Stimulated activated CD8-positive, alpha-beta memory T cell treated with anti-CD3 and anti-CD28 coated beads, Interleukin-4, amount 100 ng/mL, for 24 hours (primary cell): ENCODE measurements at regions not wholly inside any gene's neighbourhood (a gene's known extent, or its start where the extent isn't known, plus 50 kb on each side); places are given as distances from the start of the nearest gene placed in this dataset.

Source experiments
- DNase-seq: peaks from one replicate; pipeline ENCODE4 v3.0.0-alpha.2; 2020; ENCODE audit warnings: low read depth

GRCh38 chr3:127483902-127484591 is 106.5 kb downstream of the TPRA1 start:
- peak; percentile 44 for DNase-seq

GRCh38 chr3:127483005-127483641 is 107.4 kb downstream of the TPRA1 start:
- no peak for DNase-seq

- DNase-seq = no peak
Measured at GRCh38 chr3:127482216-127483004, 108.1 kb downstream of the TPRA1 start.

DNA sequence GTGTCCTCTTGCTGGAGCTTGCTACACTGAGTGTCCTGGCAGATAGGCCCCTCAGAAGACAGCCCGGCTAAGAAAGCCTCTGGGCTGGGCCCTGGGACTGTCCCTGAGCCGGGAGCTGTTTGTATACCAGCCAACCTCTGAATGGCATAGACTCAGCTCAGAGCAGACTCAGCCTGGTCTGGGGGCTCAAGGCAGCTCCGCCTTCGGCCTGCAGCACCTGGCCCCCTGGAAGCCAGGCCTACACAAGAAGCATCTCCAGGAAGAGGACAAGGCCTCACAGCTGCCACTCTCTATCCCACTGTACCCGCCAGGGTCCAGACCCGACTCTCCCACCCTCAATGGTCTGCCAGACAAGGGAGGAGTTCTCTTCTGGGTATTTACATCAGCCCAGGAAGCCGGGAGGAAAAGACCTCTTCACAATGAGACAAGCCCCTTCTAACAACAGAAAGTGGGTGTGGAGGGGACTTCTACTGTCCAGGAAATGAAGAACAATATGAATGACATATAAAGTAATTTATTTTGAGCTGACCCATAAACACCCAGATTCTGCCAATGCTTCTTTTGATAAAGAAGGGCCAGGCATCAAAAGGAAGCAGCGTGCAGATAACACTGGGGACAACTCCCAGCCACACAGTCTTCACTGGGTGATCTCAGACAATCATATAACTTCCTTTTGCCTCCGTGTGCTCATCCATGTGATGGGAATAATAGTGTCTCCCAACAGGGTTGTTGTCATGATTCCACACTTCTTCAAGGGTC is 110.2 kb downstream of the TPRA1 start:
- no peak for DNase-seq

DNA sequence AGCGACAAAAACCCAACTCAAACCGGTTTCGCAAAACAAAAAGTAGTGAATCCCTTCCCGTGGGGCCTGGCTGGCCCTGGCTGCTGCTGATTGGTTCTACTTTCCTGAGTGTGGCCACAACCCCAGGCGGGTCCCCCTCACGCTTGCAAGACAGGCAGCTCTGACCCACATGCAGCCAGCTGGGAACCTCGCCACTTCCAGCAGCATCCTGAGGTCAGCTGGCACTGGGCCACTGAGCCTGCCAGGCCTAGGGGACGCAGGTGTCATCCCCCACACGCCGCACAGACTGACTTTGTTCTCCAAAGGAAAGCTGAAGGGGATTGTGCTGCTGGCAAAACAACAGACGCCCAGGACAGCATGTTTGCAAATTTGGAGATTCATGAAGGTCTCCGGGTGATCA is 111.1 kb downstream of the TPRA1 start:
- DNase-seq = no peak

GRCh38 chr3:127478922-127479321 is 111.6 kb downstream of the TPRA1 start:
- DNase-seq = no peak

GRCh38 chr3:127477396-127477795 is 113.1 kb downstream of the TPRA1 start:
- no peak for DNase-seq

DNA sequence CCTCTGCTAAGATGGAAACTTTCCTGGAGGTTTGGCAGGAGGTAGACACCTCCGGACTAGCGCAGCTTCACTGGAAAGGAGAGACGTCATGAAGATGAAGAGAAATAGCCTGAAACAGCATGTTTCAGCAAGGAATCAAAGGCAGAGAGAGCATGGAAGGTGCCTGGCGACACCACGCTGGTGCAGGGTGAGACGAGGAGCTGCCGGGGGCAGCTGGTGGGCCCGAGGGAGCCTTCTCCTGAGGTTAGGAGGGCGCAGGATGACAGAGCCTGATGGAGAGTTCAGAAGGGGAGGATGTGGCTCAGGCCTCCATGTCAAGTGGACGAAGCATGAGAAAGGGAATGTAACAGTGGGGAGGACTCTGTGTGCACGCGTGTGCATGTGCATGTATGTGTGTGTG is 113.6 kb downstream of the TPRA1 start:
- DNase-seq = no peak

DNA sequence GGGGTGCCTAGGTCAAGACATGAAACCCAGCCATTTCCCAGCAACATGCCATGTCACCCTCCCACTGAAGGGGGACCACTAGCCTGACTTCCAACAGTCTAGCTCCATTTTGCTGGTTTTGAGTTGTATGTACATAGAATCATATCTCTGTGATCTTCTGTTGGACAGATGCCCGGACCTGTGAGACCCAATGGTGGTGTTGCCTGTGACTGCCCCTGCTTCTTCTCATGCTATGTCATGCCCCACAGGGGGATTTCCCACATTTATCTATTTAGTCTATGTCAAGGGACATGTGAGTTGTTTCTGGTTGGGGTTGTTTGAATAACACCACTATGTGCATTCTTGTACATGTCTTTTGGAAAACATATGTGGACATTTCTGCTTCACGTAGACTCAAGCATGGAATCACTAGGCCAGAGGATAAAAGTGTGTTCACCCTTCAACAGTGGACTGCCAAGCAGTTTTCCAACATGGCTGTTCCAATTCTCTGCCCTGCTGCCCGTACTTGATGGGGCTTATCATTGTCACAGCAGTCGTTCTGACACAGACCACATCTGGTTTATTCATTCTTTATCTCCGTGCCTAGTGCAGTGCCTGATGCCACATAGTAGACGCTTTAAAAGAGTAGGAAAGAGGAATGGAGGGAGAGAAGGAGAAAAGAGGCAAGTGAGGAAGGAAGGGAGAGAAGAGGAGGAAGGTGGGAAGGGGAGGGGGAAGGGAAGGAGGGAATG is 114.4 kb downstream of the TPRA1 start:
- DNase-seq = no peak

DNA sequence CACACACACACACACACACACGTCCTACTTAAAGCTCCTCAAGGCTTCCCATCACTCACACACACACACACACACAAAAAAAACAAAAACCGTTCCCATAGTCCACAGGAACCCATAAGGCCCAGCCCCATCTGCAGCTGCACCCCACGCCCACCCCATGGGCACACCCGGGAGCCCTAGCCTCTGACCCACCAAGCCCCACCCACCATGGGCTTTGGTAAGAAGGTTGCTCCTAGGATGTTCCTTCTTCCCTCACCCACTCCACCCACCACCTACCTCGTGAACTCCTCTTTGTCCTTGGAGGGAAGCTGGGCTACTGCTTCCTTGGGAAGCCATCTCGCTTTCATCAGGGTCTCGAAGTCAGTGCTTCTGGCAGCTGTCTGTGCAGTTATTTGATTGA is 115.1 kb downstream of the TPRA1 start:
- no peak for DNase-seq

- no peak for DNase-seq
Measured at GRCh38 chr3:127473244-127474024, 117.1 kb downstream of the TPRA1 start.

GRCh38 chr3:127472506-127472905 is 118.0 kb downstream of the TPRA1 start:
- no peak for DNase-seq

DNA sequence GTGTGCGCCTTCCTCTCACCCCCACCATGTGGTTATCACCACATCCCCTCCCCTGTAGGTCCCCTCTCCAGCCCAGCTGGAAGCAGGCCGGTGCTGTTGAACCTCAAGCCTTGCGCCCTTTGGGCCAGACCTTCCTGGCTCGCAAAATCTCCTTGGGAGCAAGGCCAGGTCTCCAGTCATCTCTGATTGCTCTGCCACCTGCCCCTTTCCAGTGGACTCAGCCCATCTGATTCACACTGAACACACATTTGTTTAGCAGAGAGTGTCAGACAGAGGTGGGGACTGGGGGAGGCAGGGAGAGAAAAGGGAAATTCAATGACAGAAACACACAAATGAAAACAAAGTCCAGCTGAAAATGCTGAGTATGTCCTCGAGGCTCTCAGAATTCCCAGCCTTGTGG is 119.4 kb downstream of the TPRA1 start:
- DNase-seq = no peak

DNA sequence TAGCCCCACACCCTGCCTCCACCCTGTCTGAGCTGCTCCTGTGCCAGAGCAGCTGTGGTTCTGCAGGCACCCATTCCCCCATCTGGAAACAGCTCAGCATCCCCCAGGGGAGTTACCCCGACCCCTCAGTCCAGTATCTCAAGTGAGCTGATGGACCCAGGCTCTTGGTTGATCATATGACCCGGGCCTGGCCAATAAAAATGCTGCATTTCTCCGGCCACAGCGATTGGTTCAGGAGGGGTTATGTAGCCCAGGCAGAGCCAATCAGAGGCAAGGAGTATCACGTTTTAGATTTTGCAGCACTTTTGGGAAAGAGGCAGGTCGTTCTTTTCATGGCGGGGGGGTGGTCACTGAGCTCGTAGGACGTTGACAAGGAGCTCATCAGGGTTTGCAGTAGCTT is 120.8 kb downstream of the TPRA1 start:
- no peak for DNase-seq

GRCh38 chr3:127467391-127467790 is 123.1 kb downstream of the TPRA1 start:
- no peak for DNase-seq

DNA sequence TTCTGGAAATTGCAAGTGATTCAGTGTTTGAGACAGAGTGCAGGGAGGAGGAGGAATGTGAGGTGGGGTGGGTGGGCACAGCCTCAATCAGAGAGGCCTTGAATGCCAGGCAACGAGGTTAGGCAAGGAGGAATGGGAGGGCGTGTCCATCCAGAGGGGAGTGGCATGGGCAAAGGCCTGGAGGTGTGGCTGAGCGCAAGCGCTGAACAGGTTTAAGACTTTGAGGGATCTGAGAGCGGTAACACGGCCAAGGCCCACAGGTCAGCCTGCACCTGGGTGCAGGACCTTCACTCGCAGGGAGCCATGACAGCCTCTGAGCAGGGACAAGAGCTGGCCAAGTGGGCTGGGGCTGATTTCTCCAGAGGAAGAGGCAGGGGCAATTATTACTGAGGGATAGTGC is 125.9 kb downstream of the TPRA1 start:
- DNase-seq = no peak

DNA sequence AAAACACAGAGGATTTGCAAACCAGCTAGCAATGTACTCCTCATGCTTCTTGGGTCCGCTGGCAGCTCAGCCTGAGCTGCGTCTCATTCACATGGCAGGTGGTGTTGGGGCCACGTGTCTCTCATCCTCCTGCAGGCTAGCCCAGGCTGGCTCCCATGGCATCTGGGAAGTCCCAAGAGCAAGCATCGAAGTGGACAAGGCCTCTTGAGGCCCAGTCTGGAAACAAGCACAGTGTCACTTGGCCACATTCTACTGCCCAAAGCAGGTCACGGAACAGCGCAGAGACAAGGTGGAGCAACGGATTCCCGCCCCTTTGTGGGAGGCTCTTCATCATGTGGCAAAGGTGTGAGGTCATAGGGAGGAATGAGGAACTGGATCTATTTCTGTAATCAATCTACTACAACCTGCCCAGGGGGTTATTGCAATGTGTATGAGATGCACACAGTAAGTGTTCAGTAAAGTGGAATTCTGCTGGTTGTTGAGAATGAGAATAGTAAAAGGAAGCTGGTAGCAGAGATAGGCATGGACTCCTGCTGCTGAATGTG is 128.3 kb downstream of the TPRA1 start:
- no peak for DNase-seq

- DNase-seq = no peak
Measured at GRCh38 chr3:127461286-127461910, 129.1 kb downstream of the TPRA1 start.

GRCh38 chr3:127459891-127460290 is 130.6 kb downstream of the TPRA1 start:
- DNase-seq = no peak
